ENCODE measurements at regions not wholly inside any gene's neighbourhood (a gene's known extent, or its start where the extent isn't known, plus 50 kb on each side); places are given as distances from the start of the nearest gene placed in this dataset.

GRCh38 chr20:39100691-39101090 lies 138.5 kb downstream of the DHX35 start (continued):
- no peak for TF ChIP-seq ZNF311 (tag by site-specific recombination; IDR thresholded peaks at IDR 0.05; ENCODE audit: borderline replicate concordance)
- no peak for TF ChIP-seq ZNF350 (tag by site-specific recombination; IDR thresholded peaks at IDR 0.05)
- TF ChIP-seq ZFP41 (tag by site-specific recombination; IDR thresholded peaks at IDR 0.05; ENCODE audit: borderline replicate concordance): no peak
- TF ChIP-seq ZNF24 (tag by site-specific recombination; IDR thresholded peaks at IDR 0.05): no peak
- no peak for TF ChIP-seq PBX3 (CRISPR knock-in tag; IDR thresholded peaks at IDR 0.05)
- TF ChIP-seq ZBTB6 (tag by site-specific recombination; IDR thresholded peaks at IDR 0.05): no peak
- TF ChIP-seq ZNF157 (tag by site-specific recombination; IDR thresholded peaks at IDR 0.05): no peak
- TF ChIP-seq ZNF335 (tag by site-specific recombination; conservative IDR thresholded peaks at IDR 0.05): no peak
- TF ChIP-seq ZNF792 (tag by site-specific recombination; IDR thresholded peaks at IDR 0.05): no peak

DNA sequence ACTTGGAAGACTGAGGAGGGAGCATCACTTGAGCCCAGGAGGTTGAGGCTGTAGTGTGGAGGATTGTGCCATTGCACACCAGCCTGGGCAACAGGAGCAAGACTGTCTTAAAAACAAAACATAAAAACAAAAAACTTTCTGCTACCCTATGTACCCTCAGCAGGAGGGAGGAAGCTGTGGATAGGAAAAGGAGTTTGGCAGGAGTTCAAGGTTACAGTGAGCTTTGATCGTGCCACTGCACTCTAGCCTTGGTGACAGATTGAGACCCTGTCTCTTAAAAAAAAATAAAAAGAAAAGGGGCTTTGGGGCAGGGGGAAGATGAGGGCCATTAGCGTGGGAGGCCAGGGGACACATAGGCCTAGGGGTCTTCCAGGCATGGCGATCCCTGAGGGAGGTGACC lies 135.7 kb downstream of the DHX35 start:
- ChIA-PET CTCF (interaction anchor here (0.7 to 1.5 kb wide), 2 partner anchors 14 to 338 kb away, joined by 3 read pairs; no protein-coding TSS in a partner anchor), POLR2A (no interaction called here)
- Histone ChIP-seq H3K9me3 (ENCODE audit: control insufficient read depth, insufficient read depth, low read depth, low read length) (no peaks in the 10 kb centered on the region), H3K36me3 (ENCODE audit: control insufficient read depth in 2 of 2, insufficient read depth in 1 of 2, low read length in 2 of 2) (no peaks in the 10 kb centered on the region), H3K4me3 (ENCODE audit: low read depth, low read length) (no peak overlapping the region), H3K4me1 (ENCODE audit: control insufficient read depth, insufficient read depth, low read length) (no peaks in the 10 kb centered on the region), H3K27ac (ENCODE audit: extremely low read depth, low read depth, low read length) (no peak overlapping the region)
- no peak for TF ChIP-seq ZNF202 (tag by site-specific recombination; IDR thresholded peaks at IDR 0.05; ENCODE audit: borderline replicate concordance)
- peak; percentile 42 for TF ChIP-seq ZIC2 (tag by site-specific recombination; IDR thresholded peaks at IDR 0.05)

DNA sequence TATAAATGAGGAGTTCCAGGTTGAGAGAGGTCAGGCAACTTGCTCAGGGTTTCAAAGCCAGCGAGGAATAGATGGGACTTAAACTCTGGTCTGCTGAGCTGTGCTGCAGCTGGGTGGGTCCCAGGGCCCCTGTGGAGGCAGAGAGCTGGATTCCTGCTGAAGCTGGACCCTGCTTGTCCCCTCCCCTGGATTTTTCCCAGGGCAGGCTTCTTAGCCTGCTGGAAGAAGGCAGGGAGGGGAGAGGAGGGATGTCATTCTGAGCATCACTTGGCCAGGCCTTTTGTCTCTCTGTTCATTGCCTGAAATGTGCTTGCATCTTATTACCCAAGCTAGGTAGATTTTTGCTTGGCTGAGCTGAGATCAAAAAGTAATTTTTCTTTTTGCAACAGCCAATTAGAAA lies 133.7 kb downstream of the DHX35 start:
- ChIA-PET POLR2A (no interaction called here), CTCF (interaction anchor here (0.7 to 2.9 kb wide), 4 partner anchors 14 to 110 kb away, joined by 3 to 8 read pairs (median 3); no protein-coding TSS in a partner anchor)
- no peaks in the 10 kb centered on the region for H3K4me1 ChIP-seq (ENCODE audit: control insufficient read depth, insufficient read depth, low read length)
- no peak overlapping the region for H3K27ac ChIP-seq (ENCODE audit: extremely low read depth, low read depth, low read length)
- no peak for TF ChIP-seq KLF8 (tag by site-specific recombination; IDR thresholded peaks at IDR 0.05)
- TF ChIP-seq ZNF146 (tag by site-specific recombination; IDR thresholded peaks at IDR 0.05): no peak
- no peak overlapping the region for H3K4me3 ChIP-seq (ENCODE audit: low read depth, low read length)
- no peaks in the 10 kb centered on the region for H3K36me3 ChIP-seq (ENCODE audit: control insufficient read depth in 2 of 2, insufficient read depth in 1 of 2, low read length in 2 of 2)
- H3K9me3 ChIP-seq (ENCODE audit: control insufficient read depth, insufficient read depth, low read depth, low read length): no peaks in the 10 kb centered on the region

DNA sequence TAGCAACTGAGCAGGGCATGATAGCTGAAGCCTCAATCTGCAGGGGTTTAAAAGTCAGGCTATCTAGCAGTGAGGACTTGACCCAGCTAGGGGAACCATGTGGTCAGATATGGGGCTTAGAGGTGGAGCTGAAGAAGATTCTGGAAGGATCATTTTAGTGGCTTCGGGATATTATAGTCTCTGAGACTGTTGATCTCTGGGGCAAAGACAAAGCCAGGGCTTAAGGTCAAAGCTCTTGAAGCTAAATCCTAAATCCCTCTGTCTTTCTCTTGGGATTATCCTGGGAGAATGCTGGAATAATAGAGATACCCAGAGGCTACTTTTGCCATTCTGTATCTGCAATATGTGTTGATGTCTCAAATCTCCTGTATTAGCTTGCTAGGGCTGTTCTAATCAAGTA lies 132.2 kb downstream of the DHX35 start:
- CTCF ChIA-PET: interaction anchor here (2.9 kb wide), 1 partner anchor 13 kb away, joined by 8 read pairs; no protein-coding TSS in a partner anchor
- no peak overlapping the region for H3K4me3 ChIP-seq (ENCODE audit: low read depth, low read length)
- TF ChIP-seq ZNF292 (tag by site-specific recombination; IDR thresholded peaks at IDR 0.05; ENCODE audit: borderline replicate concordance, low read depth): no peak
- TF ChIP-seq SETDB1 (IDR thresholded peaks at IDR 0.05; ENCODE audit: insufficient read length, low read length): no peak
- no peak for TF ChIP-seq ZNF211 (tag by site-specific recombination; IDR thresholded peaks at IDR 0.05; ENCODE audit: low read depth)
- no peak for TF ChIP-seq ZNF354C (tag by site-specific recombination; IDR thresholded peaks at IDR 0.05; ENCODE audit: borderline replicate concordance, low read depth)
- no peak for TF ChIP-seq GFI1B (tag by site-specific recombination; IDR thresholded peaks at IDR 0.05)
- no peak for TF ChIP-seq IKZF3 (tag by site-specific recombination; IDR thresholded peaks at IDR 0.05)
- no peak for TF ChIP-seq ZBTB11 (tag by site-specific recombination; conservative IDR thresholded peaks at IDR 0.05; ENCODE audit: low read depth)
- TF ChIP-seq ZNF174 (tag by site-specific recombination; IDR thresholded peaks at IDR 0.05): no peak
- TF ChIP-seq SP7 (tag by site-specific recombination; IDR thresholded peaks at IDR 0.05): no peak
- TF ChIP-seq ZBTB48 (tag by site-specific recombination; IDR thresholded peaks at IDR 0.05): no peak
- TF ChIP-seq MEIS1 (CRISPR knock-in tag; IDR thresholded peaks at IDR 0.05; ENCODE audit: borderline replicate concordance): no peak
- TF ChIP-seq ZFP3 (tag by site-specific recombination; IDR thresholded peaks at IDR 0.05; ENCODE audit: low read depth): no peak
- no peak for TF ChIP-seq SCRT2 (tag by site-specific recombination; IDR thresholded peaks at IDR 0.05)
- TF ChIP-seq ZNF169 (tag by site-specific recombination; IDR thresholded peaks at IDR 0.05): no peak
- no peaks in the 10 kb centered on the region for H3K4me1 ChIP-seq (ENCODE audit: control insufficient read depth, insufficient read depth, low read length)
- H3K9me3 ChIP-seq (ENCODE audit: control insufficient read depth, insufficient read depth, low read depth, low read length): no peaks in the 10 kb centered on the region
- H3K27ac ChIP-seq (ENCODE audit: extremely low read depth, low read depth, low read length): no peak overlapping the region
- POLR2A ChIA-PET: no interaction called here
- no peaks in the 10 kb centered on the region for H3K36me3 ChIP-seq (ENCODE audit: control insufficient read depth in 2 of 2, insufficient read depth in 1 of 2, low read length in 2 of 2)

Measured in HEK293 (cell line).